Memory B cell (primary cell): ENCODE measurements at regions not wholly inside any gene's neighbourhood (a gene's known extent, or its start where the extent isn't known, plus 50 kb on each side); places are given as distances from the start of the nearest gene placed in this dataset.

Experiments used
- ATAC-seq: fragments of 150-1000 bp; cut with Tn5 transposase; 2 replicates; pipeline ENCODE4 v1.10.0; 2021; ENCODE audit warnings: low read depth, mild to moderate bottlenecking, moderate library complexity
- DNase-seq, 2 donors: peaks; one replicate each; pipeline ENCODE4 v3.0.0; 2022; ENCODE audit warnings: low spot score in 2 of 2
- H3K27ac Mint-ChIP-seq: one replicate; pipeline ENCODE4 v1.8.0; 2022; ENCODE audit warnings: mild to moderate bottlenecking, moderate library complexity, mixed read lengths
- H3K27me3 Mint-ChIP-seq: one replicate; pipeline ENCODE4 v1.8.0; 2022; ENCODE audit warnings: mixed read lengths
- H3K36me3 Mint-ChIP-seq: one replicate; pipeline ENCODE4 v1.8.0; 2022; ENCODE audit warnings: mild to moderate bottlenecking, mixed read lengths
- H3K4me1 Mint-ChIP-seq: one replicate; pipeline ENCODE4 v1.8.0; 2022; ENCODE audit warnings: mixed read lengths
- H3K4me3 Mint-ChIP-seq: one replicate; pipeline ENCODE4 v1.8.0; 2022; ENCODE audit warnings: mild to moderate bottlenecking, moderate library complexity, mixed read lengths
- H3K9me3 Mint-ChIP-seq: one replicate; pipeline ENCODE4 v1.8.0; 2022; ENCODE audit warnings: mixed read lengths

DNA sequence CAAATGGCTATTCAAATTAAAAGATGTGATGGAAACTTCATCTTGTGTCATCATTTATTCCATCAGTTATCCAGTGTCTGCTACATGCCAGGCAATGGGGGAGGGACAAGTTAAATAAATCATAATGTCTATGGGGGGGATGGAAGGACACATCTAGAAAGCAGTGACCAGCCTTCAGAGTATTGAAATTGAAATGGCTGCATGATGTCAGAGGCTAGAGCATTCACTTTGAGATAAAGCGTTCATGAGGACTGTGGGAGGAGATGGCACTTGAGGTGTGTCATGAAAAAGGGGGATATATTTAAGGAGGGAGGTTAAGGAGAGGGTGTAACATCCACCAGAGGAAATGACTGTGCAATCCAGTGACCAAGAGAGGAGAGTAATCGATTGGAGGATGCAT is 50.6 kb downstream of the SLIT2 start:
- Mint-ChIP-seq H3K36me3 (no peaks in the 10 kb centered on the region), H3K27me3 (no peaks in the 10 kb centered on the region), H3K4me3 (no peak overlapping the region), H3K4me1 (no peaks in the 10 kb centered on the region), H3K27ac (no peak overlapping the region), H3K9me3 (peaks cover 1% of the 10 kb centered on the region)
- ATAC-seq (no peak), DNase-seq (no peak)

DNA sequence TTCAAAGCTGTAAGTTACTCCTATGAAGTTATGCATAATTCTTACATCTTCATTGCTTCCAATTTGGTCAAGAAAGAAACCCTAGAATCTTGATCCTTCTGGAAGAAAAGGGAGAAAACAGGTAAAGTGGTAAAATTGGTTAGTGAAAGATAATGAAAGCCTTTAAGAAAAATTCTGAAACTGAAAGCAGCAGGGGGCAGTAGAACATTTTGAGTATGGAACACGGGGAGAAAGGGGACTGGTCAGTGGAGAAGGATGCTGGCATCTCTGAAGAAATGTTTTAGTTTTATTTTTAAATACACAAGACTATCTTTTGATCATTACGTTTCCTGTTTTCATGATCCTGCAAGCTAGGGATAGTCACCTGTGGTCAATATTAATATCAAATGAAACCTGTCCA is 54.3 kb downstream of the SLIT2 start:
- Mint-ChIP-seq H3K36me3 (no peaks in the 10 kb centered on the region), H3K4me1 (no peaks in the 10 kb centered on the region), H3K27me3 (peaks cover 3% of the 10 kb centered on the region), H3K27ac (no peak overlapping the region), H3K4me3 (no peak overlapping the region), H3K9me3 (peaks cover 1% of the 10 kb centered on the region)
- no peak for DNase-seq
- no peak for ATAC-seq

DNA sequence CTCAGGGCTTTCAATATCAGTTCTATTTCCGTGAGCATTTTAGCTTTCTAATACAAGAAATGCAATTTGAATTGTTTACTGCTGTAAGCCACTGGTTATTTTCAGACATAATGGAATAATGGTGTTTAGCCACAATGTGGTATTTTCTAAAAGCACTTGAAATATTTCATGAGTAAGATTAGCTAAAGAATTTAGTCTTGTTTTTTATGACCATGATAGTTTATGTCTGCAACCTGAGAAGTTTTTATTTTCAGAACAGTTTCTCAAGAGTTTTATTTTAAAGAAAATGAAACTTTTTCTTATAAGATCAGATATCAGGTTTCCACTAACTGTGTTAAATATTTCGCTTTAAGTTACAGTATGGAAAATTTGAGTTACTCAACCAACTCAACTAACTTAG is 60.2 kb downstream of the SLIT2 start:
- DNase-seq (no peak), ATAC-seq (no peak)
- Mint-ChIP-seq H3K4me1 (no peaks in the 10 kb centered on the region), H3K36me3 (no peaks in the 10 kb centered on the region), H3K9me3 (peaks cover 1% of the 10 kb centered on the region), H3K27me3 (peaks cover 3% of the 10 kb centered on the region), H3K27ac (no peak overlapping the region), H3K4me3 (no peak overlapping the region)

DNA sequence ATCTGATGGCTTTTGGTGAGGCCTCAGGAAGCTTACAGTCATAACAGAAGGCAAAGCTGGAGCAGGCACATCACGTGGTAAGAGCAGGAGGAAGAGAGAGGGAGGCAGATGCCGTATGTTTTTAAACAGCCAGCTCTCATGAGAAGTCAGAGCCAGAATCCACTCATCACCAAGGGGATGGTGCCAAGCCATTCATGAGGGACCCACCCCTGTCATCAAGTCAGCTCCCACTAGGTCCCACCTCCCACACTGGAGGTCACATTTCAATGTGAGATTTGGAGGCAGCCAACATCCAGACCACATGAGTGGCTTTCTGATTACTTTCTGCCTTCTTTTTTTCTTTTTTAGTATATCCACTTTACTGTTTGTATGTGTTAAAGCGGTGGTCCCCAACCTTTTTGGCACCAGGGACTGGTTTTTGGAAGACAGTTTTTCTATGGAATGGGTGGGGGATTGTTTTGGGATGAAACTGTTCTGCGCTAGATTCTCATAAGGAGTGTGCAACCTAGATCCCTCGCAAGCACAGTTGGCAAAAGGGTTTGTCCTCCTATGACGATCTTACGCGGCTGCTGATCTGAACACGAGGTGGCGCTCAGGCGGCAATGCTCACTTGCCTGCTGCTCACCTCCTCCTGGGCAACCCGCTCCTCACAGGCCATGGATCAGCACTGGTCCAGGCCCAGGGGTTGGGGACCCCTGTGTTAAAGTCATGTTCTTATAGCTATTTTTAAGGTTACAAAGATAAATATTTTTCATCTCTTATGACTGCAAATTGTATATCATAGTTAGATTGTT is 61.7 kb downstream of the SLIT2 start:
- H3K9me3 Mint-ChIP-seq, result no peaks in the 10 kb centered on the region
- H3K4me3 Mint-ChIP-seq, result no peak overlapping the region
- H3K36me3 Mint-ChIP-seq, result no peaks in the 10 kb centered on the region
- peaks cover 3% of the 10 kb centered on the region for H3K27me3 Mint-ChIP-seq
- no peaks in the 10 kb centered on the region for H3K4me1 Mint-ChIP-seq
- no peak overlapping the region for H3K27ac Mint-ChIP-seq
- ATAC-seq (no peak), DNase-seq (no peak)

DNA sequence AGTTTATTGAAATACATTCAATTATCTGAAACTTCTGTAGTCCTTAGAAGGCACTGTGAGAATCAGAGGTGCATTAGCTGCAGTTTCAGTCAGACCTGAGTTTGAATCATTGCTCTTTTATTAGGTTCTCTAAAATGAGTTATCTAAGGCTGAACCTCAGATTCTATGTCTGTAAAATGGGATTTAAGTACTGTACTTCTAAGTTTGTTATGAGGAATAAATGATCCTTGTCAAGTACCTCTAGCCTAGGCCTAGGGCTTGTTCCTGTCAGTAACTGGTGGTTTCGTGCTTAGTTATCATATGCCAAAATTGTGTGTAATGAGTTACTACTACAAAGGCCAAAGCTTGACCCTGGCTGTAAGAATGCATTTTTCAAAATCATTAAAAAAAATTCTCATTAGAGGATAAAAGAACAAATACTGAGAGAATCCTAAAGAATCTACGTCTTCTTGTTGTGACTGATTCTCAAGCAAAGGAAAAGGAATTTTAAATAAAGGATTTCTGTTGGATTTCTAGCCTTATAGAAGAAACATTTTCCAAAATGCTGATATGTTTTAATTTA is 65.8 kb downstream of the SLIT2 start:
- Mint-ChIP-seq H3K4me1 (no peaks in the 10 kb centered on the region), H3K9me3 (no peaks in the 10 kb centered on the region), H3K27ac (no peak overlapping the region), H3K27me3 (no peaks in the 10 kb centered on the region), H3K36me3 (no peaks in the 10 kb centered on the region), H3K4me3 (no peak overlapping the region)
- no peak for DNase-seq
- ATAC-seq, result no peak

DNA sequence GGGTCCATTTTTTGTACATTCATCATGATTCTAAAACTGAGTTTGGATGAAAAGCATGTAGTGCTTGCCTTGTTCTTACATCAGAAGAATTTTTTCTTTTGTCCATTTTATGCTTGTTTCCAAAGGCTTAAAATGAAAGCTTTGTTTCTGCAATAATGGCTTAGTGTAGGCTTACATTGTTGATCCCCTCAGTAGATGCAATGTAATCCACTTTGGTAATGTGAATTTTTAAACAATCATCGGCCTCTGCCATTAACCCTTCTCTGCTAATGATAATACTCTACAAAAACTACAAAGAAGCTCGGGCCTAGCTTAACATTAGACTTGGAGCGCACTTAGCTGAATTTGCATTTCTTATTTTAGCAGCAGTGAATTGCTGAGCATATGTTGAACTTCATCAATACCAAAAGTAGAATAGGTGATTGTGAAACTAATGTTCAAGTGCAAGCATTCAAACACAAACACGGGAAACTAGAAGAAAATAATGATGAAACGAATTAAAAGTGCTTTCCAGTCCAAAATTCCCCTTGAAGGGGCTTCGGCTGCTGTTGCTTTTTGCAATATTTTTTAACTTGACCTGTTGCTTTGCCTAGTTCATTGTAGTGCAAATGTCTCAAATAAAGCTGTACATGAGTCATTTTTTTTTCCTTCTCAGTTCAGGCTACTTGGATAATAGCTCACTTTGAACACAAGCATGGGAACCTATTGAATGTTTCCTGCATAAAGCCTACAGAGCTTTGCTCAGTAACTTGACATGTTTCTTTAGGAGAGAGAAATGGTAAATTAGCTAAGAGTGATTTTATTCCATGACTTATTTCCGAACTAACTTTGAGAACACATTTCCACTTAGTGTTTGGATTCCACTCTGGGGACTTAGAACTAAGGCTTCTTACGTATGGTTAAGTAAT is 66.5 kb downstream of the SLIT2 start:
- no peak overlapping the region for H3K4me3 Mint-ChIP-seq
- H3K27me3 Mint-ChIP-seq, result no peaks in the 10 kb centered on the region
- no peaks in the 10 kb centered on the region for H3K4me1 Mint-ChIP-seq
- no peak overlapping the region for H3K27ac Mint-ChIP-seq
- no peak for DNase-seq
- ATAC-seq, result no peak
- no peaks in the 10 kb centered on the region for H3K36me3 Mint-ChIP-seq
- no peaks in the 10 kb centered on the region for H3K9me3 Mint-ChIP-seq

DNA sequence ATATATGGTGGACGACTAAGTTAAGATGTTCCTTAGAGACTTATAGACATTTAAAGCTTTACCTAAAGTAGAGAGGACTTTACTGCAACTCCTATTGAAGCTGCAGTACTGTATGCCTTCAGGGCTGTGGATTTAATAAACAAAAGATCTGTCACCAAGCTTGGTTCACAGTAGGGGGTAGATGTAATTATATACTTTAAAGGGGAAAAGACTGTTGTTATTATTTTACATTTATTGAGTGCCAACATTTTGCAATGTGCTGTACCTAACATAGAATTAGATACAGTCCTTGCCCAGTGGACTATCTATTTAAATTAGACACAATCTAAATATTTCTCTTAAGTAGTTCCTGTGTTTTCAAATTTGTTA is 67.2 kb downstream of the SLIT2 start:
- no peaks in the 10 kb centered on the region for H3K4me1 Mint-ChIP-seq
- H3K36me3 Mint-ChIP-seq, result no peaks in the 10 kb centered on the region
- H3K27ac Mint-ChIP-seq, result no peak overlapping the region
- DNase-seq (no peak), ATAC-seq (no peak)
- no peak overlapping the region for H3K4me3 Mint-ChIP-seq
- no peaks in the 10 kb centered on the region for H3K9me3 Mint-ChIP-seq
- no peaks in the 10 kb centered on the region for H3K27me3 Mint-ChIP-seq

DNA sequence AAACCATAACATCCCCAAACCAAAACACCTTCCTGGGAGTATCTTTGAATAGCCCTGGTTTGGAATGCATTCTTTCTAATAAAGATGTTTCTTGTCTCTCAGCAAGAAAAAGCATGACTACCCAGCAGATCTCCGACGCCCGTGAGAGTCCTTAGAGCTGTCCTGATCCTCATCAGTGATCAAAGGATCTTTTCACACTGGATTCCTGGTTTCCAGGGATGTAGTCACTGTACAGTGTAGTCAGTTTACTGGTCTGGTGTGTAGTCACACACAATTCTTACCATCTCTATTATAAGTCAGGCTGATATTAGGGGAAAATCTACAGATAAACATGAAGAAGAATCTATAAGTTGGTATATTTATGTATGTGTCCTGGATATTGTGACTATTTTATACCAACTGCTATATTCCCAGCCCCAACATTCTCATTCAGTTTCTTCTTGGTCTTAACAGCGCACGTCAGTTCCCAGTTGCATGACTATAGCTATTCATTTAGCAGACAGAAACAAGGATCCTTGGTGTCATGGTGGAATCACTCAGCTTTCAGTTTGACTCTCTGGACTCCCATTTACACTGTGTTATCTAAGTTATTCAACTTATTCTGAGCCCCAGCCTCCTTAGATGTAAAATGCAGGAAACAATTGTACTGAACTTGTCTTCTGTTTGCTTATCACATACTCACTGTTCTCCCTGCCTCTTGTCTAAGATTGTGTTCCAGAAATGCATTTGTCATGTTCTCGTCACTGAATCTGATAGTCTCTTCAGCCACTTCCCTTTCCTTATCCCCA is 68.3 kb downstream of the SLIT2 start:
- no peaks in the 10 kb centered on the region for H3K4me1 Mint-ChIP-seq
- peaks cover 1% of the 10 kb centered on the region for H3K9me3 Mint-ChIP-seq
- H3K4me3 Mint-ChIP-seq, result no peak overlapping the region
- DNase-seq, result no peak
- no peak overlapping the region for H3K27ac Mint-ChIP-seq
- no peaks in the 10 kb centered on the region for H3K36me3 Mint-ChIP-seq
- H3K27me3 Mint-ChIP-seq, result no peaks in the 10 kb centered on the region
- ATAC-seq, result no peak

DNA sequence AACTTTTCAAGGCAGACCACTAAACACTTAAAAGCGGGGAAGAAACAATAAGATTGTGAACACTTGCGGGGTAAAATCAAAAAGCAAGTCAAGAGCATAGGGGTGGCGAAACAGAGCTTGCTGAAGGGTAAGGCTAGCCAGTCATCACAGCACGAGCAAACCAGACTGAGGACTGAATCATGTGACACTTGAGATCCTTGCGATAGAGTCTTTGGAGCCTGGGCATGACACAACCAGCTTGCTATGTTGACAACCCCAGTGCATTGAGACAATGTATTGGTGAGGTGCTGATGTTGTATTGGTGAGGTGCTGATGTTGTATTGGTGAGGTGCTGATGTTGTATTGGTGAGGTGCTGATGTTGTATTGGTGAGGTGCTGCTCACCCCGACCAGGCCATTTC is 72.3 kb downstream of the SLIT2 start:
- no peaks in the 10 kb centered on the region for H3K36me3 Mint-ChIP-seq
- H3K4me3 Mint-ChIP-seq, result no peak overlapping the region
- H3K27me3 Mint-ChIP-seq, result no peaks in the 10 kb centered on the region
- no peaks in the 10 kb centered on the region for H3K4me1 Mint-ChIP-seq
- H3K27ac Mint-ChIP-seq, result no peak overlapping the region
- DNase-seq (no peak), ATAC-seq (no peak)
- peaks cover 1% of the 10 kb centered on the region for H3K9me3 Mint-ChIP-seq

DNA sequence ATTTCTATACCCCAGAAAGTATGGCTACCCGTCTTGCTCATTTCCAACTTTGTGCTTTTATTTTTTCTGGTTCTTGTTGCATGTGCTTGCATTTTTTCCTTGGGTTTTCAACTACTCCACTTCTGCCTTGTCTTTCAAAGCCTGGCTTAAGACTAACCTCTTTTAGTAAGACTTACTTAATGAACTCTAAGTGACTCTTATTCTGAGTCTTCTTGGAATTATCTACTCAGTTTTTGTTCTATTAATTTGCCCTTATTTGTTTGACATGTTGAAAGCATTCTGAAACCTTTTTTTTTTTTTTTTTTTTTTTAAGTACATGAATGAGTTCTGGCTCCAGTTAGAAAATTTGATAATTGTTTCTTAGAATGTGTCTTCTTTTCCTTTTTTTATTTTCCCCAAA is 74.8 kb downstream of the SLIT2 start:
- no peak for ATAC-seq
- Mint-ChIP-seq H3K27ac (no peak overlapping the region), H3K36me3 (no peaks in the 10 kb centered on the region), H3K4me3 (no peak overlapping the region), H3K27me3 (no peaks in the 10 kb centered on the region), H3K4me1 (no peaks in the 10 kb centered on the region), H3K9me3 (peaks cover 1% of the 10 kb centered on the region)
- no peak for DNase-seq

DNA sequence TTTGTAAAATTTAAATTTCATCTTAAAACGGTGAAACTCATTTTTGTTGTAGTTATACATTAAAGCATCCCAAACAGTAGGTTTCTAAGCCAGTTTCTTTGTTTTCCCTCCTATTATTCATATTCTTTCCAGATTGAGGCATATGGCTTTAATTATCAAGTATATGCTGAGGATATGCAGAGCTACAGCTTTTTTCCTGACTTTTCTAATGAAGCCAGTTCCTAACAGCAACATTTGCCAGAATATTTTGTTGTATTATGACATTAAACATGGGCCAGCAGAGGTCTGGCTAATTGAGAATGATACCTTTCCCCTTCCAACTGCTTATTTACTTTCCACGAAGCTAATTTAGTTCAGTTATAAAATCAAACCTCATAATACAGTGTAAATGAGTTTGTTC is 75.3 kb downstream of the SLIT2 start:
- ATAC-seq (no peak), DNase-seq (no peak)
- H3K27me3 Mint-ChIP-seq, result no peaks in the 10 kb centered on the region
- H3K4me1 Mint-ChIP-seq, result no peaks in the 10 kb centered on the region
- peaks cover 1% of the 10 kb centered on the region for H3K9me3 Mint-ChIP-seq
- H3K36me3 Mint-ChIP-seq, result no peaks in the 10 kb centered on the region
- H3K27ac Mint-ChIP-seq, result no peak overlapping the region
- no peak overlapping the region for H3K4me3 Mint-ChIP-seq

DNA sequence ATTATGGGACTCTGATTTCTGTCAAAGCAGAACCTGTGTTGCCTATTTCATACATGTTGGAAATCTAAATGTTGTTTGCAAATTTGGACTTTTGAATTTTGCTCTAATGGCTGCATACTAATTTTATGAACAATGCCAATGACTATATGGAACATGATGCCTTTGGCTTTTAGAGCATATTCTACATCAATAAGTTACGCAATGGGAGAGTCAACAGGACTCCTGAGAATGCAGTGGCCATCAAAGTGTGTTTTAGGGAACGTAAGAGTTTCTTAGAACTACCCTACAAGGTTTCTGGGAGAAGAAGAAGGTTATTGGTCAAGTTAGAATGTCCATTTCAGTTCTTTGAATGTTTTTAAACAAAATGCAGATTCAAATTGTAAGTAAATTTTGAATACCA is 76.1 kb downstream of the SLIT2 start:
- Mint-ChIP-seq H3K27me3 (no peaks in the 10 kb centered on the region), H3K9me3 (peaks cover 1% of the 10 kb centered on the region), H3K4me1 (no peaks in the 10 kb centered on the region), H3K4me3 (no peak overlapping the region), H3K36me3 (no peaks in the 10 kb centered on the region), H3K27ac (no peak overlapping the region)
- DNase-seq (no peak), ATAC-seq (no peak)

DNA sequence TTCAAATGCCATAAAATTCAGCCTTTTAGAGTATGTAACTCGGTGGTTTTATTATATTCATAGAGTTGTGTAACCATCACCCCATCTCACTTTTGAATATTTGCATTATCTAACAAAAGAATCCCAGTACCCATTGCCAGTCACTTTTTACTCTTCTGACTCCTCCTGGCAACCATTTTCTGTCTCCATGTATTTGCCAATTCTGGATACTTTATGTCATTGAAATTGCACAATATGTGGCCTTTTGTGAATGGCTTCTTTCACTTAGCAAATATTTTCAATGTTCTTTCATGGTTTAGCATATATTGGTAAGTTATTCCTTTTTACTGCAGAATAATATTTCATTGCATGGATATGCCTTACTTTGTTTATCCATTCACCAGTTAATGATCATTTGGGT is 79.9 kb downstream of the SLIT2 start:
- H3K27ac Mint-ChIP-seq, result no peak overlapping the region
- no peaks in the 10 kb centered on the region for H3K9me3 Mint-ChIP-seq
- no peak overlapping the region for H3K4me3 Mint-ChIP-seq
- DNase-seq, result no peak
- no peaks in the 10 kb centered on the region for H3K27me3 Mint-ChIP-seq
- no peaks in the 10 kb centered on the region for H3K36me3 Mint-ChIP-seq
- H3K4me1 Mint-ChIP-seq, result no peaks in the 10 kb centered on the region
- no peak for ATAC-seq
